Chondrocyte (in vitro differentiated cells): ENCODE measurements at regions not wholly inside any gene's neighbourhood (a gene's known extent, or its start where the extent isn't known, plus 50 kb on each side); places are given as distances from the start of the nearest gene placed in this dataset.
A peak's percentile ranks its signal among the peaks of the same experiment; 100 is the strongest.
"Not testable (repeated sequence)": the region's sequence is repeated elsewhere in the genome, so short reads cannot be mapped to it uniquely, and the experiment has no call there.

Experiments used
- DNase-seq: peaks from one replicate; pipeline ENCODE4 v3.0.0; 2021; ENCODE audit warnings: mixed read lengths, low spot score
- H3K27ac Mint-ChIP-seq: one replicate; pipeline ENCODE4 v1.8.0; 2021; ENCODE audit warnings: mild to moderate bottlenecking, moderate library complexity, mixed read lengths; ENCODE audit not compliant: unreplicated experiment
- H3K27me3 Mint-ChIP-seq: 2 replicates; pipeline ENCODE4 v1.8.0; 2021; ENCODE audit warnings: low read depth, mixed read lengths
- H3K36me3 Mint-ChIP-seq: 2 replicates; pipeline ENCODE4 v1.8.0; 2021; ENCODE audit warnings: low read depth, mixed read lengths
- H3K4me1 Mint-ChIP-seq: 2 replicates; pipeline ENCODE4 v1.8.0; 2021; ENCODE audit warnings: low read depth, mild to moderate bottlenecking, mixed read lengths
- H3K4me3 Mint-ChIP-seq: one replicate; pipeline ENCODE4 v1.8.0; 2021; ENCODE audit warnings: mild to moderate bottlenecking, moderate library complexity, mixed read lengths; ENCODE audit not compliant: unreplicated experiment
- H3K9me3 Mint-ChIP-seq: 2 replicates; pipeline ENCODE4 v1.8.0; 2021; ENCODE audit warnings: low read depth, mixed read lengths
- TF ChIP-seq, protein P1 (sequence below): fragments of 200-600 bp; sonication (generic); IDR thresholded peaks from 2 replicates; pipeline ENCODE4 v1.5.0; 2021; ENCODE audit warnings: antibody characterized with exemption, mild to moderate bottlenecking, moderate library complexity

- TF ChIP-seq, protein P1, sequence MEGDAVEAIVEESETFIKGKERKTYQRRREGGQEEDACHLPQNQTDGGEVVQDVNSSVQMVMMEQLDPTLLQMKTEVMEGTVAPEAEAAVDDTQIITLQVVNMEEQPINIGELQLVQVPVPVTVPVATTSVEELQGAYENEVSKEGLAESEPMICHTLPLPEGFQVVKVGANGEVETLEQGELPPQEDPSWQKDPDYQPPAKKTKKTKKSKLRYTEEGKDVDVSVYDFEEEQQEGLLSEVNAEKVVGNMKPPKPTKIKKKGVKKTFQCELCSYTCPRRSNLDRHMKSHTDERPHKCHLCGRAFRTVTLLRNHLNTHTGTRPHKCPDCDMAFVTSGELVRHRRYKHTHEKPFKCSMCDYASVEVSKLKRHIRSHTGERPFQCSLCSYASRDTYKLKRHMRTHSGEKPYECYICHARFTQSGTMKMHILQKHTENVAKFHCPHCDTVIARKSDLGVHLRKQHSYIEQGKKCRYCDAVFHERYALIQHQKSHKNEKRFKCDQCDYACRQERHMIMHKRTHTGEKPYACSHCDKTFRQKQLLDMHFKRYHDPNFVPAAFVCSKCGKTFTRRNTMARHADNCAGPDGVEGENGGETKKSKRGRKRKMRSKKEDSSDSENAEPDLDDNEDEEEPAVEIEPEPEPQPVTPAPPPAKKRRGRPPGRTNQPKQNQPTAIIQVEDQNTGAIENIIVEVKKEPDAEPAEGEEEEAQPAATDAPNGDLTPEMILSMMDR: no peak
- Mint-ChIP-seq H3K36me3 (no peaks in the 10 kb centered on the region), H3K4me1 (peaks cover 20% of the 10 kb centered on the region), H3K27me3 (no peaks in the 10 kb centered on the region), H3K4me3 (no peak overlapping the region), H3K27ac (no peak overlapping the region), H3K9me3 (peaks cover 10% of the 10 kb centered on the region)
- no peak for DNase-seq
These were observed 277.3 kb upstream of the KLF3 start for GRCh38 chr4:38386654-38387188.

- TF ChIP-seq, protein P1: no peak
- peaks cover 20% of the 10 kb centered on the region for H3K4me1 Mint-ChIP-seq
- H3K27me3 Mint-ChIP-seq: no peaks in the 10 kb centered on the region
- peaks cover 15% of the 10 kb centered on the region for H3K9me3 Mint-ChIP-seq
- no peak for DNase-seq
- no peaks in the 10 kb centered on the region for H3K36me3 Mint-ChIP-seq
- no peak overlapping the region for H3K4me3 Mint-ChIP-seq
- H3K27ac Mint-ChIP-seq: peak overlapping the region; percentile 36
These were observed 276.7 kb upstream of the KLF3 start for GRCh38 chr4:38387348-38387747.

DNA sequence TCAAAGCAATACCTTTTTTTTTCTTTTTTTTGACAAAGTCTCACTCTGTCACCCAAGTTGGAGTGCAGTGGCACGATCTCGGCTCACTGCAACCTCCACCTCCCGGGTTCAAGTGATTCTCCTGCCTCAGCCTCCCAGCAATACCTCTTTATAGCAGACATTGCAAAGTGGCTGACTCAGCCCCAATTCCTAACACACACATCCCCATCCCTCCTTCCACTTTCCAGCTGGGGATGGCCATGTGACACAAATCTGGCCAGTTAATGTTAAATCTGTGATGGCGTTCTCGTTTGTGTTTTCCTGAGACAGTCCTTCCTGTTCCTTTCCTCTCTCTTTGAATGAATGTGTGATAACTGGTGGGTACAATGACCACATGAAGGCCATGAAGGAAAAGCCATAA is 276.2 kb upstream of the KLF3 start:
- H3K36me3 Mint-ChIP-seq: no peaks in the 10 kb centered on the region
- peaks cover 15% of the 10 kb centered on the region for H3K9me3 Mint-ChIP-seq
- DNase-seq: no peak
- H3K27me3 Mint-ChIP-seq: no peaks in the 10 kb centered on the region
- H3K4me3 Mint-ChIP-seq: no peak overlapping the region
- H3K27ac Mint-ChIP-seq: peak overlapping the region; percentile 4
- H3K4me1 Mint-ChIP-seq: peaks cover 20% of the 10 kb centered on the region
- TF ChIP-seq, protein P1: no peak

GRCh38 chr4:38388907-38389306 is 275.1 kb upstream of the KLF3 start:
- not testable (repeated sequence) for H3K27me3 Mint-ChIP-seq

GRCh38 chr4:38390969-38391545 is 272.9 kb upstream of the KLF3 start:
- H3K27ac Mint-ChIP-seq: no peak overlapping the region
- peaks cover 15% of the 10 kb centered on the region for H3K9me3 Mint-ChIP-seq
- TF ChIP-seq, protein P1: no peak
- peaks cover 11% of the 10 kb centered on the region for H3K4me1 Mint-ChIP-seq
- DNase-seq: no peak
- H3K36me3 Mint-ChIP-seq: no peaks in the 10 kb centered on the region
- peaks cover 1% of the 10 kb centered on the region for H3K27me3 Mint-ChIP-seq
- H3K4me3 Mint-ChIP-seq: no peak overlapping the region

More at GRCh38 chr4:38388907-38389306, 275.1 kb upstream of the KLF3 start:
- Mint-ChIP-seq H3K4me1 (peaks cover 20% of the 10 kb centered on the region), H3K9me3 (peaks cover 15% of the 10 kb centered on the region)
- not testable (repeated sequence) for H3K36me3 Mint-ChIP-seq, H3K4me3 Mint-ChIP-seq, DNase-seq, H3K27ac Mint-ChIP-seq

- TF ChIP-seq, protein P1: no peak
- Mint-ChIP-seq H3K4me3 (no peak overlapping the region), H3K27ac (no peak overlapping the region), H3K27me3 (peaks cover 1% of the 10 kb centered on the region), H3K9me3 (peaks cover 15% of the 10 kb centered on the region), H3K4me1 (peaks cover 8% of the 10 kb centered on the region), H3K36me3 (no peaks in the 10 kb centered on the region)
- no peak for DNase-seq
These were observed 271.7 kb upstream of the KLF3 start for GRCh38 chr4:38392223-38392855.
